HepG2 (cell line): ENCODE measurements at regions not wholly inside any gene's neighbourhood (a gene's known extent, or its start where the extent isn't known, plus 50 kb on each side); places are given as distances from the start of the nearest gene placed in this dataset.

Experiments
- AHR ChIP-seq: IDR thresholded peaks from 2 replicates; pipeline ENCODE4 v1.6.1; 2018; ENCODE audit warnings: missing genetic modification reagents, missing compliant biosample characterization
- ATAD3A ChIP-seq: sonication (generic); formaldehyde crosslinking; IDR thresholded peaks from 2 replicates; pipeline ENCODE4 v1.4.0; 2020; ENCODE audit warnings: missing genetic modification reagents
- MED1 ChIP-seq: sonication (generic); formaldehyde crosslinking; IDR thresholded peaks from 2 replicates; pipeline ENCODE4 v1.4.0; 2020; ENCODE audit warnings: missing genetic modification reagents
- MIER3 ChIP-seq: IDR thresholded peaks from 2 replicates; pipeline ENCODE4 v1.6.1; 2016; ENCODE audit warnings: missing compliant biosample characterization, borderline replicate concordance
- PREB ChIP-seq: sonication (generic); formaldehyde crosslinking; IDR thresholded peaks from 2 replicates; pipeline ENCODE4 v1.4.0; 2020; ENCODE audit warnings: missing genetic modification reagents
- SMYD3 ChIP-seq: sonication (generic); formaldehyde crosslinking; IDR thresholded peaks from 2 replicates; pipeline ENCODE4 v1.8.1; 2023; ENCODE audit warnings: mild to moderate bottlenecking, missing genetic modification reagents
- SRSF4 ChIP-seq: fragments of 200-400 bp; formaldehyde crosslinking; IDR thresholded peaks from one replicate; pipeline ENCODE4 v1.6.1; 2018; ENCODE audit warnings: mild to moderate bottlenecking, low read depth, low read length, moderate library complexity; ENCODE audit not compliant: poor library complexity, severe bottlenecking
- ZNF124 ChIP-seq: sonication (generic); formaldehyde crosslinking; IDR thresholded peaks from 2 replicates; pipeline ENCODE4 v1.4.0; 2020; ENCODE audit warnings: missing genetic modification reagents
- ZNF224 ChIP-seq: sonication (generic); formaldehyde crosslinking; IDR thresholded peaks from 2 replicates; pipeline ENCODE4 v1.5.0; 2020; ENCODE audit warnings: mild to moderate bottlenecking, missing genetic modification reagents
- ZNF264 ChIP-seq: sonication (generic); formaldehyde crosslinking; IDR thresholded peaks from 2 replicates; pipeline ENCODE4 v1.4.0; 2020; ENCODE audit warnings: missing genetic modification reagents
- ZNF407 ChIP-seq: sonication (generic); formaldehyde crosslinking; IDR thresholded peaks from one replicate; pipeline ENCODE4 v1.5.1; 2020; ENCODE audit warnings: mild to moderate bottlenecking, missing genetic modification reagents; ENCODE audit errors: not compliant biosample characterization
- ZNF850 ChIP-seq: sonication (generic); formaldehyde crosslinking; conservative IDR thresholded peaks from 2 replicates; pipeline ENCODE4 v1.9.0; 2021; ENCODE audit warnings: mild to moderate bottlenecking, missing genetic modification reagents
- ZZZ3 ChIP-seq: sonication (generic); formaldehyde crosslinking; IDR thresholded peaks from 2 replicates; pipeline ENCODE4 v1.4.0; 2020; ENCODE audit warnings: missing genetic modification reagents, mild to moderate bottlenecking, borderline replicate concordance
- TF ChIP-seq, protein P1 (sequence below): IDR thresholded peaks from 2 replicates; pipeline ENCODE4 v1.6.1; 2012; ENCODE audit warnings: low read length, improper control_type of control experiment

GRCh38 chr16:72455743-72456659 is 284.0 kb upstream of the PMFBP1 start (continued):
- TF ChIP-seq SMYD3 (CRISPR knock-in tag) (no peak), ZNF124 (CRISPR knock-in tag) (peak; percentile 81; the same call in 1 of the 2 replicates), ZNF850 (CRISPR knock-in tag) (no peak), ATAD3A (no peak), MIER3 (CRISPR knock-in tag) (no peak; the same call in none of the 2 replicates), ZNF224 (CRISPR knock-in tag) (no peak), ZZZ3 (CRISPR knock-in tag) (no peak), SRSF4 (no peak), AHR (CRISPR knock-in tag) (no peak), ZNF264 (CRISPR knock-in tag) (0 out of 2 replicates have a peak, but pooled peaks have one; percentile 48), ZNF407 (CRISPR knock-in tag) (peak; percentile 51), MED1 (CRISPR knock-in tag) (peak; percentile 82), PREB (CRISPR knock-in tag) (no peak)
- TF ChIP-seq, protein P1, sequence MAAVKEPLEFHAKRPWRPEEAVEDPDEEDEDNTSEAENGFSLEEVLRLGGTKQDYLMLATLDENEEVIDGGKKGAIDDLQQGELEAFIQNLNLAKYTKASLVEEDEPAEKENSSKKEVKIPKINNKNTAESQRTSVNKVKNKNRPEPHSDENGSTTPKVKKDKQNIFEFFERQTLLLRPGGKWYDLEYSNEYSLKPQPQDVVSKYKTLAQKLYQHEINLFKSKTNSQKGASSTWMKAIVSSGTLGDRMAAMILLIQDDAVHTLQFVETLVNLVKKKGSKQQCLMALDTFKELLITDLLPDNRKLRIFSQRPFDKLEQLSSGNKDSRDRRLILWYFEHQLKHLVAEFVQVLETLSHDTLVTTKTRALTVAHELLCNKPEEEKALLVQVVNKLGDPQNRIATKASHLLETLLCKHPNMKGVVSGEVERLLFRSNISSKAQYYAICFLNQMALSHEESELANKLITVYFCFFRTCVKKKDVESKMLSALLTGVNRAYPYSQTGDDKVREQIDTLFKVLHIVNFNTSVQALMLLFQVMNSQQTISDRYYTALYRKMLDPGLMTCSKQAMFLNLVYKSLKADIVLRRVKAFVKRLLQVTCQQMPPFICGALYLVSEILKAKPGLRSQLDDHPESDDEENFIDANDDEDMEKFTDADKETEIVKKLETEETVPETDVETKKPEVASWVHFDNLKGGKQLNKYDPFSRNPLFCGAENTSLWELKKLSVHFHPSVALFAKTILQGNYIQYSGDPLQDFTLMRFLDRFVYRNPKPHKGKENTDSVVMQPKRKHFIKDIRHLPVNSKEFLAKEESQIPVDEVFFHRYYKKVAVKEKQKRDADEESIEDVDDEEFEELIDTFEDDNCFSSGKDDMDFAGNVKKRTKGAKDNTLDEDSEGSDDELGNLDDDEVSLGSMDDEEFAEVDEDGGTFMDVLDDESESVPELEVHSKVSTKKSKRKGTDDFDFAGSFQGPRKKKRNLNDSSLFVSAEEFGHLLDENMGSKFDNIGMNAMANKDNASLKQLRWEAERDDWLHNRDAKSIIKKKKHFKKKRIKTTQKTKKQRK: no peak
